ENCODE measurements at regions not wholly inside any gene's neighbourhood (a gene's known extent, or its start where the extent isn't known, plus 50 kb on each side); places are given as distances from the start of the nearest gene placed in this dataset.

DNA sequence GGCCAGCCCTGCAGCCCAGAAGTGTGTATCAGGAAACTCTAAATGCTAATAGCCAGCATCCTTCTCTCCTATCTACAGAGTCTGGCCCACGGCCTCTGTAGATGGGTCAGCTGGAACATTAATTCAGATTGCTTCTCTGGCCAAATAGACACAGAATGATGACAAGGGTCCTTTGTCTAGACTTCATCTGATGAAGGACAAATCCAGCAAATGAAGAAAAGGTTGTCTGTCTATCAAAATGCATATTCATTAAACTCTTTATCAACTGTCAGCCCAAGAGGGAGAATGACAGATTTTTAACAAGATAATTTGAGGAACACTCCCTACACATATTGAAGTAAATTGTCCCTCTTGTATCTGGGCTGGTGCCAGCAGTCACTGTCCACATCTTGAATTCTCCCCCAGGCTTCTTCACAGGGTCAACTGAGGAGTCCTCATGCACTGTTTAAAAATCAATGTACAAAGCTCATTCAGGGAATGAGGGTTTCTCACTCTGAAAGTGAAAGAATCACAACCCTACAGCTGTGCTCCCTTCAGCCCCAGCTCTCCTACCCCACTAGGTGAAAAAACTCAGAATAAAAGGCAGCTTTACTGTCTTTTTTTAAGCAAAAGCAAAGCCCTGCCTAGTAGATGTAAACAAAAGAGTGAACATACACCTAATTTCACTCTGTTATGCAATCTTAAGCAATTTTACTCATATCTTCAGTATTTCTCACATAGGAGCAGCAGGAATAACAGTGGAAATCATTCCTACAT is 507.7 kb downstream of the IGSF11 start:
- no peak for TF ChIP-seq CTCF (IDR thresholded peaks at IDR 0.05)
- TF ChIP-seq POLR2A (IDR thresholded peaks at IDR 0.05), result no peak

Measured in right lobe of liver (tissue), 4 donors.